Upper lobe of left lung (tissue), 6 donors: ENCODE measurements at regions not wholly inside any gene's neighbourhood (a gene's known extent, or its start where the extent isn't known, plus 50 kb on each side); places are given as distances from the start of the nearest gene placed in this dataset.

ENCODE experiments used
- ATAC-seq, 2 donors: fragments of 200-7000 bp; cut with Tn5 transposase; one replicate each; pipeline ENCODE4 v1.9.1; 2022; ENCODE audit warnings: mild to moderate bottlenecking in 2 of 2, moderate library complexity in 2 of 2; ENCODE audit not compliant: low FRiP score in 2 of 2
- DNase-seq, 2 donors: peaks; one replicate each; pipeline ENCODE4 v3.0.0-alpha.2; 2019 to 2020
- H3K27ac ChIP-seq, 4 donors: fragments of 200-600 bp; sonication (generic); one replicate each; pipeline ENCODE4 v1.5.1; 2016 to 2019
- H3K27me3 ChIP-seq, 4 donors: fragments of 200-600 bp; sonication (generic); one replicate each; pipeline ENCODE4 v1.5.1; 2017 to 2019
- H3K36me3 ChIP-seq, 4 donors: fragments of 200-600 bp; sonication (generic); one replicate each; pipeline ENCODE4 v1.5.1; 2016 to 2019
- H3K4me1 ChIP-seq, 4 donors: fragments of 200-600 bp; sonication (generic); one replicate each; pipeline ENCODE4 v1.5.1; 2018 to 2019
- H3K4me3 ChIP-seq, 4 donors: fragments of 200-600 bp; sonication (generic); one replicate each; pipeline ENCODE4 v1.5.1; 2017 to 2019; ENCODE audit warnings: mild to moderate bottlenecking in 2 of 4, moderate library complexity in 1 of 4
- H3K9me3 ChIP-seq, 4 donors: fragments of 200-600 bp; sonication (generic); one replicate each; pipeline ENCODE4 v1.5.1; 2018 to 2019
- CTCF ChIP-seq, 6 experiments: fragments of 450-650 bp in 4 of 6; fragments of 200-600 bp in 2 of 6; sonication (generic) in 2 of 6; IDR thresholded peaks; one replicate each; pipeline ENCODE4 v1.5.1; 2016 to 2019; ENCODE audit warnings: antibody characterized with exemption in 6 of 6
- EP300 ChIP-seq, 4 donors: sonication (generic); formaldehyde crosslinking; IDR thresholded peaks; one replicate each; pipeline ENCODE4 v1.5.1; 2017; ENCODE audit warnings: antibody characterized with exemption in 4 of 4, control low read depth in 2 of 4
- POLR2A ChIP-seq, 4 donors: fragments of 450-650 bp; IDR thresholded peaks; one replicate each; pipeline ENCODE4 v1.5.1; 2016 to 2017; ENCODE audit warnings: antibody characterized with exemption in 4 of 4, mild to moderate bottlenecking in 2 of 4
- POLR2AphosphoS5 ChIP-seq, 2 donors: sonication (generic); formaldehyde crosslinking; IDR thresholded peaks; one replicate each; pipeline ENCODE4 v1.5.1; 2017; ENCODE audit warnings: antibody characterized with exemption in 2 of 2
- WGBS, 2 donors: methylation state at CpG; one replicate each; pipeline ENCODE4 v1.1.5; 2017 to 2018; 5-methylcytosine and 5-hydroxymethylcytosine counted together
- donor health status: DM: no; HTN: no; CAD: no; lungs with moderate emphysema.
- donor health status: DM: no; HTN: yes; CAD: no; lungs with severe emphysema.

- Histone ChIP-seq H3K4me3 (no peak overlapping the region), H3K4me1 (no peaks in the 10 kb centered on the region), H3K27ac (no peak overlapping the region), H3K9me3 (no peaks in the 10 kb centered on the region), H3K27me3 (no peaks in the 10 kb centered on the region), H3K36me3 (no peaks in the 10 kb centered on the region)
- DNase-seq (no peak), ATAC-seq (no peak)
- WGBS, 2 donors: 84 to 87% methylated on average over 2 of the region's 2 CpGs
- TF ChIP-seq POLR2AphosphoS5 (IDR thresholded peaks at IDR 0.05): no peak
- TF ChIP-seq EP300 (IDR thresholded peaks at IDR 0.05): no peak
- TF ChIP-seq POLR2A (IDR thresholded peaks at IDR 0.05): no peak
- TF ChIP-seq CTCF (IDR thresholded peaks at IDR 0.05): no peak
Observed at GRCh38 chr2:67243919-67244318, 153.2 kb upstream of the ETAA1 start.

GRCh38 chr2:67246791-67247190, 150.3 kb upstream of the ETAA1 start:
- Histone ChIP-seq H3K4me1 (no peaks in the 10 kb centered on the region), H3K4me3 (no peak overlapping the region), H3K27ac (no peak overlapping the region), H3K9me3 (no peaks in the 10 kb centered on the region), H3K27me3 (no peaks in the 10 kb centered on the region), H3K36me3 (no peaks in the 10 kb centered on the region)
- ATAC-seq (no peak), DNase-seq (no peak)
- WGBS, 2 donors: 64 to 86% methylated on average over 1 of the region's 1 CpG
- TF ChIP-seq CTCF (IDR thresholded peaks at IDR 0.05) (no peak), POLR2AphosphoS5 (IDR thresholded peaks at IDR 0.05) (no peak), EP300 (IDR thresholded peaks at IDR 0.05) (no peak), POLR2A (IDR thresholded peaks at IDR 0.05) (no peak)

GRCh38 chr2:67251741-67252140, 145.4 kb upstream of the ETAA1 start:
- no peaks in the 10 kb centered on the region for H3K27me3 ChIP-seq
- 88 to 90% methylated on average over 3 of the region's 3 CpGs for WGBS, 2 donors
- H3K4me3 ChIP-seq: no peak overlapping the region
- no peak overlapping the region for H3K27ac ChIP-seq
- H3K36me3 ChIP-seq: no peaks in the 10 kb centered on the region
- no peaks in the 10 kb centered on the region for H3K4me1 ChIP-seq
- TF ChIP-seq CTCF (IDR thresholded peaks at IDR 0.05): no peak
- TF ChIP-seq POLR2A (IDR thresholded peaks at IDR 0.05): no peak
- no peak for TF ChIP-seq EP300 (IDR thresholded peaks at IDR 0.05)
- no peak for TF ChIP-seq POLR2AphosphoS5 (IDR thresholded peaks at IDR 0.05)
- no peaks in the 10 kb centered on the region for H3K9me3 ChIP-seq
- DNase-seq: no peak
- no peak for ATAC-seq

- Histone ChIP-seq H3K27me3 (no peaks in the 10 kb centered on the region), H3K36me3 (no peaks in the 10 kb centered on the region), H3K4me3 (no peak overlapping the region), H3K27ac (no peak overlapping the region), H3K9me3 (no peaks in the 10 kb centered on the region), H3K4me1 (no peaks in the 10 kb centered on the region)
- WGBS, 2 donors: 83 to 98% methylated on average over 2 of the region's 2 CpGs
- TF ChIP-seq EP300 (IDR thresholded peaks at IDR 0.05) (no peak), CTCF (IDR thresholded peaks at IDR 0.05) (no peak), POLR2AphosphoS5 (IDR thresholded peaks at IDR 0.05) (no peak), POLR2A (IDR thresholded peaks at IDR 0.05) (no peak)
- no peak for DNase-seq
- no peak for ATAC-seq
Observed at GRCh38 chr2:67255933-67256615, 141.1 kb upstream of the ETAA1 start.

- DNase-seq: no peak
- ATAC-seq: no peak
- TF ChIP-seq POLR2A (IDR thresholded peaks at IDR 0.05) (no peak), POLR2AphosphoS5 (IDR thresholded peaks at IDR 0.05) (no peak), EP300 (IDR thresholded peaks at IDR 0.05) (no peak), CTCF (IDR thresholded peaks at IDR 0.05) (no peak)
- Histone ChIP-seq H3K4me1 (no peaks in the 10 kb centered on the region), H3K36me3 (no peaks in the 10 kb centered on the region), H3K4me3 (no peak overlapping the region), H3K27me3 (no peaks in the 10 kb centered on the region), H3K9me3 (no peaks in the 10 kb centered on the region), H3K27ac (no peak overlapping the region)
- 92 to 93% methylated on average over 3 of the region's 3 CpGs for WGBS, 2 donors
Observed at GRCh38 chr2:67256892-67257291, 140.2 kb upstream of the ETAA1 start.
